M059J (cell line): ENCODE measurements at regions not wholly inside any gene's neighbourhood (a gene's known extent, or its start where the extent isn't known, plus 50 kb on each side); places are given as distances from the start of the nearest gene placed in this dataset.

Experiments used
- DNase-seq: peaks from one replicate; pipeline ENCODE4 v3.0.0-alpha.2; 2012; ENCODE audit warnings: low read depth

- DNase-seq = no peak
Observed at GRCh38 chr4:89365776-89366175, 58.2 kb upstream of the GPRIN3 start.

- no peak for DNase-seq
Observed at GRCh38 chr4:89365375-89365774, 57.8 kb upstream of the GPRIN3 start.

- no peak for DNase-seq
Observed at GRCh38 chr4:89364541-89364940, 56.9 kb upstream of the GPRIN3 start.

GRCh38 chr4:89363786-89364185 is 56.2 kb upstream of the GPRIN3 start:
- DNase-seq = peak; percentile 12

GRCh38 chr4:89358935-89359638 is 51.5 kb upstream of the GPRIN3 start:
- DNase-seq = peak; percentile 12

GRCh38 chr4:89357787-89358186 is 50.2 kb upstream of the GPRIN3 start:
- DNase-seq = no peak
